ENCODE measurements at regions not wholly inside any gene's neighbourhood (a gene's known extent, or its start where the extent isn't known, plus 50 kb on each side); places are given as distances from the start of the nearest gene placed in this dataset.

DNA sequence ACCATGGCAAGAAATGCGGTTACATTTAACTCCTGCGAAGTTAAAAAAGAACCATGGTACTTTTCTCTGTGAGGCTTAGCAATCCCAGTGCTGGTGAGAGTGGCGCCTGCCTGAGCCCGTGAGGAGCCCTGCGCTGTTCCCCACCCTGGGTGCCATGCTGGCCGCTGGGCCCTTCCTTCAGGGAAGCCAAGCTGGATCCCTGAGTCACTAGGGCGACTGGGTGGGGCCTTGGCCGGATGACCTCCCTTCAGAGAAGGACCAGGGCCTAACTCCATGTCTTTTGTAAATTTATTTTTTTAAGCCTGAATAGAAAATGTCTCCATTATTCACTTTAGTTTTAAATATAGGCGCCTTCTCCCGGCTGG is 209.1 kb downstream of the ERMARD start:
- ATAC-seq (no peak), DNase-seq (peak in 1 of 4 donors; percentile 5)
- Histone ChIP-seq H3K4me1 (peaks cover 18% of the 10 kb centered on the region), H3K27ac (peak overlapping the region in 1 of 4 donors; percentile 36), H3K9me3 (no peaks in the 10 kb centered on the region), H3K27me3 (no peaks in the 10 kb centered on the region), H3K36me3 (replicated peaks in 1 of 2; ENCODE audit: insufficient read depth in 1 of 2, low read depth in 2 of 2) (no peaks in the 10 kb centered on the region), H3K4me3 (no peak overlapping the region)
- TF ChIP-seq, protein P1, sequence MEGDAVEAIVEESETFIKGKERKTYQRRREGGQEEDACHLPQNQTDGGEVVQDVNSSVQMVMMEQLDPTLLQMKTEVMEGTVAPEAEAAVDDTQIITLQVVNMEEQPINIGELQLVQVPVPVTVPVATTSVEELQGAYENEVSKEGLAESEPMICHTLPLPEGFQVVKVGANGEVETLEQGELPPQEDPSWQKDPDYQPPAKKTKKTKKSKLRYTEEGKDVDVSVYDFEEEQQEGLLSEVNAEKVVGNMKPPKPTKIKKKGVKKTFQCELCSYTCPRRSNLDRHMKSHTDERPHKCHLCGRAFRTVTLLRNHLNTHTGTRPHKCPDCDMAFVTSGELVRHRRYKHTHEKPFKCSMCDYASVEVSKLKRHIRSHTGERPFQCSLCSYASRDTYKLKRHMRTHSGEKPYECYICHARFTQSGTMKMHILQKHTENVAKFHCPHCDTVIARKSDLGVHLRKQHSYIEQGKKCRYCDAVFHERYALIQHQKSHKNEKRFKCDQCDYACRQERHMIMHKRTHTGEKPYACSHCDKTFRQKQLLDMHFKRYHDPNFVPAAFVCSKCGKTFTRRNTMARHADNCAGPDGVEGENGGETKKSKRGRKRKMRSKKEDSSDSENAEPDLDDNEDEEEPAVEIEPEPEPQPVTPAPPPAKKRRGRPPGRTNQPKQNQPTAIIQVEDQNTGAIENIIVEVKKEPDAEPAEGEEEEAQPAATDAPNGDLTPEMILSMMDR (IDR thresholded peaks at IDR 0.05): no peak
- no peak for TF ChIP-seq POLR2A (IDR thresholded peaks at IDR 0.05)
- intact Hi-C loops (cut with DNase I): no loop called here
- 86 to 92% methylated on average over 10 of the region's 10 CpGs for whole genome bisulfite sequencing, 2 donors

DNA sequence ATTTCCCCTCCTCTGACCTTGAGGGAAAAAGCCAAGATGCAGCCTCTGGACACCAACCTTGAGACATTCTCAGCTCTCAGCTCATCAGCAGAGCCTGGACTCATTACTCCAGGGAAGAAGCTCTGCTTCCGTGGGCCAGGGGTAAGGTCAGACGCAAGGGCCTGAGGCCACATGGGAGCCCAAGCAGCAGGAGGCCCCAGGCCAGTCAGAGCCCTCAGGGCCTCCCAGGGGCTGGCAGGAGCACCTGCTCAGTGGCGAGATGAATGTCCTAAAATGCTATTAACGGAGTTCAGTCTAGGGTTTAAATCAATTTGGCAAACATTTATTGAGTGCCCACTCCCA is 208.6 kb downstream of the ERMARD start:
- H3K4me1 ChIP-seq: peaks cover 18% of the 10 kb centered on the region
- H3K9me3 ChIP-seq: no peaks in the 10 kb centered on the region
- DNase-seq: peak in 1 of 4 donors; percentile 4
- no peaks in the 10 kb centered on the region for H3K27me3 ChIP-seq
- intact Hi-C loops (cut with DNase I): no loop called here
- peak overlapping the region in 3 of 4 donors; percentile 21 to 54 (median 36) for H3K27ac ChIP-seq
- TF ChIP-seq, protein P1 (IDR thresholded peaks at IDR 0.05): no peak
- no peak for TF ChIP-seq POLR2A (IDR thresholded peaks at IDR 0.05)
- WGBS, 2 donors: 78 to 79% methylated on average over 2 to 4 of the region's 4 CpGs
- H3K36me3 ChIP-seq (replicated peaks in 1 of 2; ENCODE audit: insufficient read depth in 1 of 2, low read depth in 2 of 2): no peaks in the 10 kb centered on the region
- ATAC-seq: no peak
- H3K4me3 ChIP-seq: no peak overlapping the region

DNA sequence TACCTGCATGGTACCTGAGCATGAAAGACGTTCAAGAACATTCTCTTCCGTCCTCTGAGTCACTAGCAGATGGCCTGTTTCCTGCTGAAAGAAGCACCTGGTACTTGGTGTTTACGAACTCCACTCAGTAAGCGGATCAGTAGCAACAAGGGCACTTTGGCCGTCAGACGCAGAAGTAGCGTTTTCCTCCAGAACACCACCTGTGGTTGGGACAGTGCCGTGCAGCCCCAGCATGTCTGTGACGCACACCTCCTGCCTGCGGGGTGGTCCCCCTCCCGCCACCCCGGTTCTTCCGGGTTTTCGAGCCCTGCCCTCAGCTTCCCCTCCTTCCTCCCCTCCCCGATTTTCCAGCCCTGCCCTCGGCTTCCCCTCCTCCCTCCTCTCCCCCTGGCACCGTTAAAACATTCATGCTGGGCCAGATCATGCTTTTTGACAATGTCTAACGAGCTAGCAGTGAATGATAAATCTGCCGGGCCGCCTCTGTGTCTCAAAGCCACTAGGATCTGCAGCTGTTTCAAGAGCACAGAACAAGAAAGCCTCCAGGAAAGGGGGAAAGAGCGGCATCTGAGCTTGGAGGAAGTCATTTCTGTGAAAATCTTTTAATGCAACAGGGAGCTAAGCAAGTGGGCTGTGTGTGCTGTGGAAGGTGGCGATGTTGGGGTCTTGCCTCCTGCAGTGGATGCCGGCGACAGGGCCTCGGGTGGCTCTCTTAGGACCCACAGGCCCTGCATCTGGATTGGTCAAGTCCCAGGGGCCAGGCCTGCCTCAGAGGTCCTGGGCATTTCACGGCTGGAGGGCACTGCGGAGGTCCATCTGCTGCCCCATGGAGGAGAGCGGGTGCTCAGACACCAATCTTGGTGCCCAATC is 207.9 kb downstream of the ERMARD start:
- H3K27ac ChIP-seq: peak overlapping the region; percentile 5 to 54 (median 28)
- DNase-seq: peak; percentile 48 to 68 (median 66)
- intact Hi-C loops (cut with DNase I): no loop called here

DNA sequence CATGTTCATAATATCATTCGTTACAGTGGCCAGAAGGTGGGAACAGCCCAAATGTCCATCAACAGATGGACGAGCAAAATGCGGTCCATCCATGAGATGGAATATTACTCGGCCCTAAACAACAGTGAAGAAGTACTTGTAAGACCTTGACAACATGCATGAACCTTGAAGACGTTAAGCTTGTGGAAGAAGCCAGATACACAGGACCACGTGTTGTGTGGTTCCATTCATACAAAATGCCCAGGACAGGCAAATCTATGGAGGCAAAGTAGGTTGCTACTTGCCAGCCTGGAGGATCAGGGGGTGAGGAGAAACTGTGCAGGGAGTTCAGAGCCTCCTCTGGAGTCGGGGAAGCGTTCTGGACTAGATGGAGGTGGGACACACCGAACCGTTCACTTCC is 207.1 kb downstream of the ERMARD start:
- TF ChIP-seq, protein P1 (IDR thresholded peaks at IDR 0.05): no peak
- TF ChIP-seq POLR2A (IDR thresholded peaks at IDR 0.05): no peak
- H3K27ac ChIP-seq: peak overlapping the region in 3 of 4 donors; percentile 21 to 54 (median 36)
- WGBS, 2 donors: 86 to 88% methylated on average over 10 of the region's 10 CpGs
- DNase-seq (no peak), ATAC-seq (no peak)
- H3K36me3 ChIP-seq (replicated peaks in 1 of 2; ENCODE audit: insufficient read depth in 1 of 2, low read depth in 2 of 2): no peaks in the 10 kb centered on the region
- H3K27me3 ChIP-seq: no peaks in the 10 kb centered on the region
- intact Hi-C loops (cut with DNase I): no loop called here
- no peak overlapping the region for H3K4me3 ChIP-seq
- no peaks in the 10 kb centered on the region for H3K9me3 ChIP-seq
- peaks cover 18% of the 10 kb centered on the region for H3K4me1 ChIP-seq

More for the DNA sequence above, 207.9 kb downstream of the ERMARD start:
- no peaks in the 10 kb centered on the region for H3K27me3 ChIP-seq
- peak; percentile 81 for ATAC-seq
- TF ChIP-seq, protein P1 (IDR thresholded peaks at IDR 0.05): peak in 4 of 7 experiments; percentile 27 to 39 (median 32)
- peak in 1 of 3 donors; percentile 12 for TF ChIP-seq POLR2A (IDR thresholded peaks at IDR 0.05)
- H3K9me3 ChIP-seq: no peaks in the 10 kb centered on the region
- peaks cover 18% of the 10 kb centered on the region for H3K4me1 ChIP-seq
- WGBS, 2 donors: 58 to 64% methylated on average over 22 to 28 of the region's 28 CpGs
- no peaks in the 10 kb centered on the region for H3K36me3 ChIP-seq (replicated peaks in 1 of 2; ENCODE audit: insufficient read depth in 1 of 2, low read depth in 2 of 2)
- H3K4me3 ChIP-seq: no peak overlapping the region

Data from body of pancreas (tissue), 4 donors.